ENCODE measurements at regions not wholly inside any gene's neighbourhood (a gene's known extent, or its start where the extent isn't known, plus 50 kb on each side); places are given as distances from the start of the nearest gene placed in this dataset.

- ChIA-PET CTCF (interaction anchor here (0.6 kb wide), 1 partner anchor 1028 kb away, joined by 3 read pairs; no protein-coding TSS in a partner anchor), POLR2A (ENCODE audit: low non-redundant PET) (no interaction called here)
- TF ChIP-seq CTCF (conservative IDR thresholded peaks at IDR 0.05; ENCODE audit: low read depth): no peak
Observed at GRCh38 chr2:236393101-236393500, 128.9 kb upstream of the ASB18 start.

GRCh38 chr2:236393581-236393980, 129.4 kb upstream of the ASB18 start:
- H3K27ac ChIP-seq: no peak overlapping the region
- ChIA-PET POLR2A (ENCODE audit: low non-redundant PET) (no interaction called here), CTCF (no interaction called here)
- TF ChIP-seq CTCF (conservative IDR thresholded peaks at IDR 0.05; ENCODE audit: low read depth): no peak
- DNase-seq (ENCODE audit: low spot score): no peak

More at GRCh38 chr2:236393101-236393500, 128.9 kb upstream of the ASB18 start:
- no peak for DNase-seq (ENCODE audit: low spot score)
- H3K27ac ChIP-seq: no peak overlapping the region

DNA sequence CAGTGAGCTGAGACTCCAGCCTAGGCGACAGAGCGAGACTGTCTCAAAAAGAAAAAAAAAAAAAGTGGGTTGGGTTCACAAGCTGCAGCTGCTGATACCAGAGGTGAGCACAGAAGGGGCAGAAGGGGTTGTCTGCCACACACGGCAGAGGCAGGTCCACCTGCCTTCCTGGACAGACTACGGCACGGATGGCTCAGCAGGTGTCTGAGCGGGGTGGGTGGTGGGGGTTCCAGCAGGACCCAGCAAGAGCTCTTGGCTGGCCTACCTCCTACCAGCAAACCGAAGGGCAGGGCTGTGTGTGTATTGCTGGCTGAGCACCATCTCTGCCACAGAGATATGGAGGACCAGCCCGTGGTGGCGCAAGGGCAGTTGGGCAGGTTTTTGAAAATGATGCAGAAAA, 130.4 kb upstream of the ASB18 start:
- H3K27ac ChIP-seq: no peak overlapping the region
- TF ChIP-seq CTCF (conservative IDR thresholded peaks at IDR 0.05; ENCODE audit: low read depth): no peak
- ChIA-PET CTCF (no interaction called here), POLR2A (ENCODE audit: low non-redundant PET) (interaction anchor here (0.7 kb wide), 1 partner anchor 431 kb away, joined by 5 read pairs; no protein-coding TSS in a partner anchor)
- no peak for DNase-seq (ENCODE audit: low spot score)

GRCh38 chr2:236395067-236395466, 130.9 kb upstream of the ASB18 start:
- CTCF ChIA-PET: interaction anchor here (0.7 kb wide), 1 partner anchor 1251 kb away, joined by 5 read pairs; no protein-coding TSS in a partner anchor
- TF ChIP-seq CTCF (conservative IDR thresholded peaks at IDR 0.05; ENCODE audit: low read depth): no peak
- H3K27ac ChIP-seq: no peak overlapping the region
- no peak for DNase-seq (ENCODE audit: low spot score)
- POLR2A ChIA-PET (ENCODE audit: low non-redundant PET): interaction anchor here (0.7 kb wide), 1 partner anchor 431 kb away, joined by 5 read pairs; no protein-coding TSS in a partner anchor

- ChIA-PET CTCF (no interaction called here), POLR2A (ENCODE audit: low non-redundant PET) (no interaction called here)
- no peak for TF ChIP-seq CTCF (conservative IDR thresholded peaks at IDR 0.05; ENCODE audit: low read depth)
- DNase-seq (ENCODE audit: low spot score): no peak
- no peak overlapping the region for H3K27ac ChIP-seq
Observed at GRCh38 chr2:236396818-236397350, 132.7 kb upstream of the ASB18 start.

DNA sequence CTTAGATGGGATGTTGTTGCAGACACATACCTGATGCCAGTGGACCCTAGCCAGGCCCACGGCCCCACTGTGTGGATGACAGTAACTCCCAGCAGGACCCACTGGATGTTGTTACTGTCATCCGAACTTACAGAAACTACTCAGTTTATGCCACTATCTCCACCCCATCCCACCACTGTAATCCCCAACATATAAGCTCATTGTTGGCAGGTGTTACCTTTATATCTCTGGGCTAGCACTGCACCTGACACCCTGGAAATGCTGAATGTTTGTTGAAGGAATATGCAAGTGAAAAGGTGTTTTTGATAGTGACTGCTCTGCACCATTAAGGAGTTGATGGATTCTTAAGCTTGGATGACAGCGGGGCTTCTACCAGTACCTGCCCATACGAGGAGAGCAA, 133.5 kb upstream of the ASB18 start:
- ChIA-PET CTCF (no interaction called here), POLR2A (ENCODE audit: low non-redundant PET) (no interaction called here)
- no peak for TF ChIP-seq CTCF (conservative IDR thresholded peaks at IDR 0.05; ENCODE audit: low read depth)
- DNase-seq (ENCODE audit: low spot score): no peak
- H3K27ac ChIP-seq: no peak overlapping the region
